ENCODE measurements at regions not wholly inside any gene's neighbourhood (a gene's known extent, or its start where the extent isn't known, plus 50 kb on each side); places are given as distances from the start of the nearest gene placed in this dataset.

DNA sequence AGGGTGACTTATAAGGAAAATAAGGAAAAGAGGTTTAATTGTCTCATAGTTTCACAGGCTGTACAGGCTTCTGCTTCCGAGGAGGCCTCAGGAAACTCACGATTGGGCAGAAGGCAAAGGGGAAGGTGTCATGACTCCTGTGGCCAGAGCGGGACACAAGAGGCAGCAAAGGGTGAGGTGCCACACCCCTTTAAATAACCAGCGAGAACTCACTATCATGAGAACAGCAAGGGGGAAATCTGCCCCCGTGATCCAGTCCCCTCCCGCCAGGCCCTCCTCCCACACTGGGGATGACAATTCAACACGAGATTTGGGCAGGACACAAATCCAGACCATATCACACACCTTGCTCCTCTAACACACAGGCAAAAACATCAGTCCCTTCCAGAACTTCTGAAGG is 254.0 kb downstream of the DLL1 start:
- TF ChIP-seq, protein P1, sequence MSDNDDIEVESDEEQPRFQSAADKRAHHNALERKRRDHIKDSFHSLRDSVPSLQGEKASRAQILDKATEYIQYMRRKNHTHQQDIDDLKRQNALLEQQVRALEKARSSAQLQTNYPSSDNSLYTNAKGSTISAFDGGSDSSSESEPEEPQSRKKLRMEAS (CRISPR knock-in tag; IDR thresholded peaks at IDR 0.05): no peak
- TF ChIP-seq CTCF (IDR thresholded peaks at IDR 0.05): no peak
- no peak for TF ChIP-seq SMAD3 (CRISPR knock-in tag; IDR thresholded peaks at IDR 0.05; ENCODE audit: borderline replicate concordance)
- no peak for TF ChIP-seq ZNF121 (CRISPR knock-in tag; IDR thresholded peaks at IDR 0.05)
- TF ChIP-seq USF2 (CRISPR knock-in tag; IDR thresholded peaks at IDR 0.05): no peak
- TF ChIP-seq CREB1 (CRISPR knock-in tag; IDR thresholded peaks at IDR 0.05): no peak
- TF ChIP-seq, protein P2, sequence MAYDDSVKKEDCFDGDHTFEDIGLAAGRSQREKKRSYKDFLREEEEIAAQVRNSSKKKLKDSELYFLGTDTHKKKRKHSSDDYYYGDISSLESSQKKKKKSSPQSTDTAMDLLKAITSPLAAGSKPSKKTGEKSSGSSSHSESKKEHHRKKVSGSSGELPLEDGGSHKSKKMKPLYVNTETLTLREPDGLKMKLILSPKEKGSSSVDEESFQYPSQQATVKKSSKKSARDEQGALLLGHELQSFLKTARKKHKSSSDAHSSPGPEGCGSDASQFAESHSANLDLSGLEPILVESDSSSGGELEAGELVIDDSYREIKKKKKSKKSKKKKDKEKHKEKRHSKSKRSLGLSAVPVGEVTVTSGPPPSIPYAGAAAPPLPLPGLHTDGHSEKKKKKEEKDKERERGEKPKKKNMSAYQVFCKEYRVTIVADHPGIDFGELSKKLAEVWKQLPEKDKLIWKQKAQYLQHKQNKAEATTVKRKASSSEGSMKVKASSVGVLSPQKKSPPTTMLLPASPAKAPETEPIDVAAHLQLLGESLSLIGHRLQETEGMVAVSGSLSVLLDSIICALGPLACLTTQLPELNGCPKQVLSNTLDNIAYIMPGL (CRISPR knock-in tag; IDR thresholded peaks at IDR 0.05): no peak

Data from WTC11 (cell line).